PFSK-1 (cell line): ENCODE measurements at regions not wholly inside any gene's neighbourhood (a gene's known extent, or its start where the extent isn't known, plus 50 kb on each side); places are given as distances from the start of the nearest gene placed in this dataset.

ENCODE experiments used
- FOXP2 ChIP-seq: optimal IDR thresholded peaks from 2 replicates; pipeline ENCODE3; 2011; ENCODE audit warnings: borderline replicate concordance, control low read depth, inconsistent platforms; ENCODE audit not compliant: insufficient read depth; ENCODE audit errors: extremely low read length, extremely low read depth
- POLR2AphosphoS5 ChIP-seq: IDR thresholded peaks from 2 replicates; pipeline ENCODE4 v1.6.1; 2012; ENCODE audit warnings: low read depth, mild to moderate bottlenecking, control low read depth, low read length, moderate library complexity
- REST ChIP-seq, 2 experiments: IDR thresholded peaks; 2 replicates each; pipeline versions ENCODE4 v1.6.1 to v1.8.0; 2011 to 2012; ENCODE audit warnings: low read depth in 2 of 2, low read length in 2 of 2, control low read depth in 1 of 2, inconsistent platforms in 1 of 2, mild to moderate bottlenecking in 1 of 2, moderate library complexity in 1 of 2; ENCODE audit not compliant: insufficient read depth in 1 of 2
- SIN3A ChIP-seq: IDR thresholded peaks from 2 replicates; pipeline ENCODE4 v1.6.1; 2012; ENCODE audit warnings: mild to moderate bottlenecking, low read length, moderate library complexity, borderline replicate concordance; ENCODE audit not compliant: insufficient read depth
- TAF1 ChIP-seq: IDR thresholded peaks from 2 replicates; pipeline ENCODE4 v1.6.1; 2012; ENCODE audit warnings: low read length, control low read depth, borderline replicate concordance; ENCODE audit not compliant: insufficient read depth

GRCh38 chr20:48453477-48454093 lies 374.2 kb downstream of the PREX1 start:
- TF ChIP-seq SIN3A (no peak), REST (IDR thresholded peaks at IDR 0.05; ENCODE audit: insufficient read depth in 1 of 2, low read depth in 2 of 2, low read length in 2 of 2) (no peak), POLR2AphosphoS5 (no peak), FOXP2 (no peak), TAF1 (no peak)

DNA sequence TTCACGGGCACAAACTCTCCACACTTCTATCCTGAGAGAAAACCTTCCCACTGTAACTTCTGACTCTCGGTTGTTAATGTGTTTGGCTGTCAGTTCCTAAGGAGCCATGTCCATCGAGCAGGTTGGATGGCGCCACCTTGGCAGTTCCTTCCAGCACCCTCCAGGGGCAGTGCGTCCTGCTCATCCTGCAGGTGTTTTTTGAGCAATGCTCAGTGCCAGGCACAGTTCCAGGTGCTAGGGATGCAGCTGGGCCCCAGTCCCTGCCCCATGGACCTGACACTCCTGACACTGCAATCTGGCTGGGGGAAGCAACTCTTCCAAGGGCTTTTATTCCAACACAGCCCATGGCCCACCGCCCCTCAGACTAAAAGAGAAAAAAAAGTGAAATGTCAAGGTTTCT lies 376.4 kb downstream of the PREX1 start:
- TF ChIP-seq POLR2AphosphoS5 (no peak), REST (IDR thresholded peaks at IDR 0.05; ENCODE audit: insufficient read depth in 1 of 2, low read depth in 2 of 2, low read length in 2 of 2) (no peak), SIN3A (no peak), FOXP2 (no peak), TAF1 (no peak)

DNA sequence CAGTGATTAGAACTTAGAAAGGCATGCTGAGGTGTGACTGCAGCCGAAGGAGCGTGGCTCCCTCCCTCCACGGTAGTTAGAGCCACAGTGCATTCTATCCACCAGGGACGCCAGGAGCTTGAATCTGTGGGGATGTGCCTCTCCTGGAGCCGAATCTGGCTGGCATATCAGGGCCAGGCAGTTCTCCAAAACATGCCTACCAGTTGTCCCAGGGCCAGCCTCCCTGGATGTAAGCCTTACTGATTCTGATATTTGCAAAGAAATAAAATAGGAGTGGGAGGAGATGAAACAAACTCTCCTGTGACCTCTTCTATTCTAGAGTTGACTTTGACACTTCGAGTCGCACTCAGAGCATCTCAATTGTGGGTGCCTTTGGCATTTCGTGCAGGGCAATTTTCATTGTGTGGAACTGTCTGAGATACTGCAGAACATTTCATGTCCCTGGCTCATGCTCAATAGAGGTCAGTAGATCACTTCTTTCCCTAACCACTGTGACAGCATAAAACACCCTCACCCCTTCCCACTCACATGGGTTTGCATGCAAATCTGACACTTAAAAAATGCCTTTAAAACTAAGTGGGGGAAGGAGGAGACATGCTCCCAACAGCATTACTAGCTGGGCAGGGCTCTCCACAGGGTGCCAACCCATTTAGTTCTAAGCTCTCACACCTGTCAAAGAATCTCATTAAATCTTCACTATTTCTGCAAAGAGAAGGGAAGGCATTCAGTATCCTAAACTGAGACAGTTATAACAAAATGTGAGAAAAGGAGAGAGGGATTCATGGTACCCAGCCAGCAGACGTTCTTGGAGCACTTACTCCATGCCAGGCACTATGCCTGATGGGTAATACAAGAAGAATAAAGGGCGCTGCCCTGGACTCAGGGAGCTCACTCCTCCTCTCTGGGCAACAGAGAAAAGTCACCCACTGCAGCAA lies 378.9 kb downstream of the PREX1 start:
- no peak for TF ChIP-seq REST (IDR thresholded peaks at IDR 0.05; ENCODE audit: insufficient read depth in 1 of 2, low read depth in 2 of 2, low read length in 2 of 2)
- no peak for TF ChIP-seq FOXP2
- TF ChIP-seq TAF1: no peak
- TF ChIP-seq POLR2AphosphoS5: no peak
- TF ChIP-seq SIN3A: no peak

DNA sequence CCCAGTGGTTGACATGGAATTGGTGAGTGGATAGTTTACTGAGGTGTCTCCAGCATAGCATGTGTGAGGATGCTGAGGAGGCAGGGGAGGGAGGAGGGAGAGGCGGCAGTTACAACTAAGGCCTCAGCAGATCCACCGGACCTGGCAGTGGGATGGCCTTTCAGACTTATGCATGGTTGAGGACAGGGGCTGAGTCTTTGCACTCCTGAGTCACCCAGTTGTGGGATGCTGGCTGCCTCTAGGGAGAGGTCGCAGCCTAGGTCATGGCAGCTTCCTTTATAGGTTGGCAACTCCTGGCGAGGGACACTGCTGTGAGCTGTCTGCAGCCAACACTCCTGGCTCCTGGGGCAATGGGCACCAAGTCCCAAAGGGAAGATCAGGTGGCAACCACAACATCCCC lies 380.3 kb downstream of the PREX1 start:
- TF ChIP-seq REST (IDR thresholded peaks at IDR 0.05; ENCODE audit: insufficient read depth in 1 of 2, low read depth in 2 of 2, low read length in 2 of 2) (no peak), POLR2AphosphoS5 (no peak), SIN3A (no peak), TAF1 (no peak), FOXP2 (no peak)
